GM21825 (cell line): ENCODE measurements at regions not wholly inside any gene's neighbourhood (a gene's known extent, or its start where the extent isn't known, plus 50 kb on each side); places are given as distances from the start of the nearest gene placed in this dataset.
"Not testable (repeated sequence)": the region's sequence is repeated elsewhere in the genome, so short reads cannot be mapped to it uniquely, and the experiment has no call there.

Experiments
- ATAC-seq: cut with Tn5 transposase; IDR thresholded peaks from one replicate; pipeline ENCODE4 v1.9.1; 2021; ENCODE audit warnings: mild to moderate bottlenecking, moderate library complexity; ENCODE audit not compliant: unreplicated experiment

- ATAC-seq = no peak
Measured at GRCh38 chr5:50898966-50899365, 232.5 kb downstream of the PARP8 start.

GRCh38 chr5:50900952-50901510 lies 234.6 kb downstream of the PARP8 start:
- no peak for ATAC-seq

- no peak for ATAC-seq
Measured at GRCh38 chr5:50903651-50904050, 237.2 kb downstream of the PARP8 start.

GRCh38 chr5:50905996-50906570 lies 239.6 kb downstream of the PARP8 start:
- no peak for ATAC-seq

- not testable (repeated sequence) for ATAC-seq
Measured at GRCh38 chr5:50920160-50920559, 253.7 kb downstream of the PARP8 start.

- ATAC-seq = no peak
Measured at GRCh38 chr5:50921366-50922133, 255.1 kb downstream of the PARP8 start.

- not testable (repeated sequence) for ATAC-seq
Measured at GRCh38 chr5:50922134-50922941, 255.9 kb downstream of the PARP8 start.

GRCh38 chr5:50922942-50923767 lies 256.7 kb downstream of the PARP8 start:
- ATAC-seq = no peak

- ATAC-seq = no peak
Measured at GRCh38 chr5:50923768-50924494, 257.5 kb downstream of the PARP8 start.

- ATAC-seq = no peak
Measured at GRCh38 chr5:50927953-50928352, 261.5 kb downstream of the PARP8 start.

GRCh38 chr5:50929174-50929573 lies 262.7 kb downstream of the PARP8 start:
- ATAC-seq = no peak

GRCh38 chr5:50934343-50934742 lies 267.9 kb downstream of the PARP8 start:
- ATAC-seq = no peak

- ATAC-seq = no peak
Measured at GRCh38 chr5:50945139-50945538, 278.7 kb downstream of the PARP8 start.

- no peak for ATAC-seq
Measured at GRCh38 chr5:50947906-50948683, 281.7 kb downstream of the PARP8 start.

GRCh38 chr5:50953290-50953689 lies 286.9 kb downstream of the PARP8 start:
- no peak for ATAC-seq

GRCh38 chr5:50958852-50959457 lies 292.5 kb downstream of the PARP8 start:
- no peak for ATAC-seq

- peak; percentile 76 for ATAC-seq
Measured at GRCh38 chr5:50962934-50963872, 296.8 kb downstream of the PARP8 start.
